H9 (cell line): ENCODE measurements at regions not wholly inside any gene's neighbourhood (a gene's known extent, or its start where the extent isn't known, plus 50 kb on each side); places are given as distances from the start of the nearest gene placed in this dataset.

Experiments used
- DNase-seq: peaks from one replicate; pipeline ENCODE4 v3.0.0-alpha.2; 2017
- H2AFZ ChIP-seq: one replicate; pipeline ENCODE4 v1.6.1; 2013; ENCODE audit warnings: mild to moderate bottlenecking, low read length, control low read depth, moderate library complexity
- H2AK5ac ChIP-seq: 2 replicates; pipeline ENCODE4 v1.6.1; 2013; ENCODE audit warnings: low read length, control low read depth, mixed read lengths; ENCODE audit not compliant: insufficient read length
- H2BK120ac ChIP-seq: one replicate; pipeline ENCODE4 v1.6.1; 2013; ENCODE audit warnings: low read depth, mild to moderate bottlenecking, low read length, control low read depth, inconsistent platforms; ENCODE audit not compliant: poor library complexity, severe bottlenecking
- H2BK12ac ChIP-seq: 2 replicates; pipeline ENCODE4 v1.6.1; 2013; ENCODE audit warnings: low read length, control low read depth, mixed read lengths, low read depth; ENCODE audit not compliant: insufficient read length
- H2BK15ac ChIP-seq: 2 replicates; pipeline ENCODE4 v1.6.1; 2013; ENCODE audit warnings: low read depth, low read length, control low read depth
- H2BK20ac ChIP-seq: one replicate; pipeline ENCODE4 v1.6.1; 2013; ENCODE audit warnings: low read depth, mild to moderate bottlenecking, low read length, control low read depth, inconsistent platforms; ENCODE audit not compliant: poor library complexity, severe bottlenecking
- H2BK5ac ChIP-seq: 2 replicates; pipeline ENCODE4 v1.6.1; 2013; ENCODE audit warnings: low read length, control low read depth, mixed read lengths; ENCODE audit not compliant: insufficient read length
- H3K14ac ChIP-seq: 2 replicates; pipeline ENCODE4 v1.6.1; 2013; ENCODE audit warnings: low read length, control low read depth; ENCODE audit not compliant: insufficient read depth
- H3K18ac ChIP-seq: 2 replicates; pipeline ENCODE4 v1.6.1; 2013; ENCODE audit warnings: low read depth, mild to moderate bottlenecking, mixed read lengths, low read length, control low read depth; ENCODE audit not compliant: insufficient read length
- H3K23ac ChIP-seq: 2 replicates; pipeline ENCODE4 v1.6.1; 2013; ENCODE audit warnings: low read length, control low read depth, mixed read lengths, low read depth; ENCODE audit not compliant: insufficient read length
- H3K23me2 ChIP-seq: 2 replicates; pipeline ENCODE4 v1.6.1; 2013; ENCODE audit warnings: low read depth, mild to moderate bottlenecking, mixed read lengths, low read length, control low read depth; ENCODE audit not compliant: insufficient read length, poor library complexity, severe bottlenecking
- H3K27ac ChIP-seq: 2 replicates; pipeline ENCODE4 v1.5.1; 2013; ENCODE audit warnings: low read length, control low read depth, mixed read lengths, low read depth; ENCODE audit not compliant: insufficient read length
- H3K27me3 ChIP-seq: 2 replicates; pipeline ENCODE4 v1.6.1; 2013; ENCODE audit warnings: low read length, control low read depth, inconsistent platforms; ENCODE audit not compliant: insufficient read depth
- H3K4ac ChIP-seq: 2 replicates; pipeline ENCODE4 v1.6.1; 2013; ENCODE audit warnings: low read depth, mild to moderate bottlenecking, control low read depth, inconsistent platforms, low read length, moderate library complexity
- H3K4me1 ChIP-seq: 2 replicates; pipeline ENCODE4 v1.6.1; 2013; ENCODE audit warnings: low read length, control low read depth, inconsistent platforms; ENCODE audit not compliant: insufficient read depth
- H3K4me2 ChIP-seq: 2 replicates; pipeline ENCODE4 v1.6.1; 2013; ENCODE audit warnings: low read length, control low read depth, mixed read lengths; ENCODE audit not compliant: insufficient read length, insufficient read depth
- H3K56ac ChIP-seq: 2 replicates; pipeline ENCODE4 v1.6.1; 2013; ENCODE audit warnings: low read depth, mild to moderate bottlenecking, mixed read lengths, low read length, control low read depth; ENCODE audit not compliant: insufficient read length
- H3K79me1 ChIP-seq: 2 replicates; pipeline ENCODE4 v1.6.1; 2013; ENCODE audit warnings: low read depth, mild to moderate bottlenecking, moderate library complexity, low read length, control low read depth, inconsistent platforms; ENCODE audit not compliant: insufficient read depth, poor library complexity, severe bottlenecking
- H3K79me2 ChIP-seq: 2 replicates; pipeline ENCODE4 v1.6.1; 2013; ENCODE audit warnings: low read length, control low read depth, inconsistent platforms; ENCODE audit not compliant: insufficient read depth
- H3K9ac ChIP-seq: 2 replicates; pipeline ENCODE4 v1.6.1; 2013; ENCODE audit warnings: low read length, control low read depth, mixed read lengths; ENCODE audit not compliant: insufficient read length; ENCODE audit errors: extremely low read depth
- H3K9me3 ChIP-seq: one replicate; pipeline ENCODE4 v1.6.1; 2013; ENCODE audit warnings: low read depth, low read length, inconsistent platforms; ENCODE audit not compliant: control insufficient read depth
- H3T11ph ChIP-seq: one replicate; pipeline ENCODE4 v1.6.1; 2013; ENCODE audit warnings: mild to moderate bottlenecking, low read length, control low read depth, inconsistent platforms
- H4K20me1 ChIP-seq: one replicate; pipeline ENCODE4 v1.6.1; 2013; ENCODE audit not compliant: control insufficient read depth, insufficient read length, insufficient read depth
- H4K5ac ChIP-seq: 2 replicates; pipeline ENCODE4 v1.6.1; 2013; ENCODE audit warnings: low read depth, mild to moderate bottlenecking, mixed read lengths, low read length, control low read depth; ENCODE audit not compliant: insufficient read length
- H4K8ac ChIP-seq: replicated peaks from 2 replicates; pipeline ENCODE4 v1.6.1; 2013; ENCODE audit warnings: low read length, control low read depth, mixed read lengths, low read depth; ENCODE audit not compliant: insufficient read length
- H4K91ac ChIP-seq: 2 replicates; pipeline ENCODE4 v1.6.1; 2013; ENCODE audit warnings: low read depth, mild to moderate bottlenecking, moderate library complexity, mixed read lengths, low read length, control low read depth; ENCODE audit not compliant: insufficient read length
- H3K27ac Mint-ChIP-seq, 3 experiments: 2 replicates in 2 of 3; 3 replicates in 1 of 3; pipeline ENCODE4 v1.8.0; 2020 to 2021; ENCODE audit warnings: mixed read lengths in 3 of 3, mild to moderate bottlenecking in 1 of 3, moderate library complexity in 1 of 3
- H3K27me3 Mint-ChIP-seq: 2 replicates; pipeline ENCODE4 v1.8.0; 2021; ENCODE audit warnings: low read depth, mild to moderate bottlenecking, moderate library complexity, mixed read lengths
- H3K36me3 Mint-ChIP-seq, 3 experiments: 2 replicates in 2 of 3; 3 replicates in 1 of 3; pipeline ENCODE4 v1.8.0; 2020 to 2021; ENCODE audit warnings: low read depth in 3 of 3, mixed read lengths in 3 of 3; ENCODE audit not compliant: insufficient read depth in 1 of 3
- H3K4me1 Mint-ChIP-seq, 2 experiments: 2 replicates each; pipeline ENCODE4 v1.8.0; 2020; ENCODE audit warnings: mixed read lengths in 2 of 2
- H3K4me3 Mint-ChIP-seq, 2 experiments: 2 replicates in 1 of 2; 3 replicates in 1 of 2; pipeline ENCODE4 v1.8.0; 2020 to 2021; ENCODE audit warnings: mild to moderate bottlenecking in 2 of 2, mixed read lengths in 2 of 2, moderate library complexity in 1 of 2
- H3K9me3 Mint-ChIP-seq, 2 experiments: 2 replicates in 1 of 2; 3 replicates in 1 of 2; pipeline ENCODE4 v1.8.0; 2020; ENCODE audit warnings: mild to moderate bottlenecking in 2 of 2, mixed read lengths in 2 of 2, moderate library complexity in 1 of 2
- WGBS: extraction: QIAGEN DNeasy Blood & Tissue Kit; methylation state at CpG from one replicate; pipeline ENCODE4 v1.1.7; 2013; ENCODE audit warnings: missing lambda C conversion rate, low lambda C conversion rate, mixed read lengths; ENCODE audit not compliant: insufficient read length; ENCODE audit errors: extremely low coverage; 5-methylcytosine and 5-hydroxymethylcytosine counted together
- TF ChIP-seq, protein P1 (sequence below): fragments of 200-600 bp; sonication (generic); conservative IDR thresholded peaks from 3 replicates; pipeline ENCODE4 v1.8.0; 2021; ENCODE audit warnings: antibody characterized with exemption, mild to moderate bottlenecking

DNA sequence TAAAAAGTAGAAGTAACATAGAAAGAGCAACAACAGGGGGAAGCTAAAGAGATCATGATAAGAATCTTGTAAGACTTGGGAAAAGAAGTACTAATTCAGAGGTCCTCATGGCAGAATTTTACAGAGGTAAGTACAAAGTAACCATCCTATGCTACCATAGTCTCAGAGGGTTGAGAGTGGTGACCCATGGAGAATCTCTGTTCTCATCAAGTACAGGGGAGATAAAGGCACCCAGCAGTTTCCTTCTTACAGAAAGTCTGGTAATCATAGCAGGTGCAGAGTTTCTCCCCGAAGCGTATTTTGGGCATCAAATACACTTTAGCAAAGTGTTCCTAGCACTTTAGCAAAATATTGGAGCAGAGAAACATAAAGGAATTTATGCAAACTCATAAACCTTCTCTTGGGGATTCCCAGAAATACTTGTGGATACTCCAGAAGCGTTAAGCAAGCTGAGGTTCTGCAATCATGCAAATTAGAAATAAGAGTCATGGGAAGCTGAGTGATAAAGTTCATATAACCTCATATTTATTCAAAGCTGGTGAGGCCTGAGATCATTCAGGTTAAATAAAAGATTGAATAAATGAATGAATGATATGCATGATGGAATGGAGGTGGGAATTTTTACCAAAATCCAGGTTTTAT, 101.0 kb upstream of the SMC2 start:
- no peak overlapping the region for H4K91ac ChIP-seq
- no peak overlapping the region for H2BK120ac ChIP-seq
- no peaks in the 10 kb centered on the region for H3K9me3 Mint-ChIP-seq
- H3T11ph ChIP-seq: no peak overlapping the region
- no peak overlapping the region for H3K18ac ChIP-seq
- no peaks in the 10 kb centered on the region for H3K79me1 ChIP-seq
- no peaks in the 10 kb centered on the region for H3K36me3 Mint-ChIP-seq
- no peaks in the 10 kb centered on the region for H3K23me2 ChIP-seq
- WGBS: no CpG with 5 or more reads among the region's 3 CpGs
- no peak overlapping the region for H3K23ac ChIP-seq
- H3K9me3 ChIP-seq: no peaks in the 10 kb centered on the region
- no peak overlapping the region for H2BK15ac ChIP-seq
- H3K4me1 Mint-ChIP-seq: peaks cover 18 to 19% of the 10 kb centered on the region in 2 experiments
- H3K4ac ChIP-seq: no peak overlapping the region
- no peaks in the 10 kb centered on the region for H3K79me2 ChIP-seq
- no peaks in the 10 kb centered on the region for H3K27me3 ChIP-seq
- no peak overlapping the region for H3K9ac ChIP-seq
- no peak overlapping the region for H4K8ac ChIP-seq
- no peak overlapping the region for H3K27ac ChIP-seq
- H3K14ac ChIP-seq: no peak overlapping the region
- no peak overlapping the region for H3K4me2 ChIP-seq
- no peak overlapping the region for H2BK5ac ChIP-seq
- no peak overlapping the region for H3K4me3 Mint-ChIP-seq
- H2AK5ac ChIP-seq: no peak overlapping the region
- H3K56ac ChIP-seq: no peak overlapping the region
- no peak overlapping the region for H2BK20ac ChIP-seq
- H2AFZ ChIP-seq: no peak overlapping the region
- H3K27ac Mint-ChIP-seq: no peak overlapping the region
- no peak overlapping the region for H4K5ac ChIP-seq
- no peaks in the 10 kb centered on the region for H3K27me3 Mint-ChIP-seq
- H2BK12ac ChIP-seq: no peak overlapping the region
- no peak for DNase-seq
- TF ChIP-seq, protein P1, sequence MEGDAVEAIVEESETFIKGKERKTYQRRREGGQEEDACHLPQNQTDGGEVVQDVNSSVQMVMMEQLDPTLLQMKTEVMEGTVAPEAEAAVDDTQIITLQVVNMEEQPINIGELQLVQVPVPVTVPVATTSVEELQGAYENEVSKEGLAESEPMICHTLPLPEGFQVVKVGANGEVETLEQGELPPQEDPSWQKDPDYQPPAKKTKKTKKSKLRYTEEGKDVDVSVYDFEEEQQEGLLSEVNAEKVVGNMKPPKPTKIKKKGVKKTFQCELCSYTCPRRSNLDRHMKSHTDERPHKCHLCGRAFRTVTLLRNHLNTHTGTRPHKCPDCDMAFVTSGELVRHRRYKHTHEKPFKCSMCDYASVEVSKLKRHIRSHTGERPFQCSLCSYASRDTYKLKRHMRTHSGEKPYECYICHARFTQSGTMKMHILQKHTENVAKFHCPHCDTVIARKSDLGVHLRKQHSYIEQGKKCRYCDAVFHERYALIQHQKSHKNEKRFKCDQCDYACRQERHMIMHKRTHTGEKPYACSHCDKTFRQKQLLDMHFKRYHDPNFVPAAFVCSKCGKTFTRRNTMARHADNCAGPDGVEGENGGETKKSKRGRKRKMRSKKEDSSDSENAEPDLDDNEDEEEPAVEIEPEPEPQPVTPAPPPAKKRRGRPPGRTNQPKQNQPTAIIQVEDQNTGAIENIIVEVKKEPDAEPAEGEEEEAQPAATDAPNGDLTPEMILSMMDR: no peak
- H4K20me1 ChIP-seq: no peaks in the 10 kb centered on the region
- H3K4me1 ChIP-seq: peaks cover 4% of the 10 kb centered on the region
